ENCODE measurements at regions not wholly inside any gene's neighbourhood (a gene's known extent, or its start where the extent isn't known, plus 50 kb on each side); places are given as distances from the start of the nearest gene placed in this dataset.

GRCh38 chr9:135334953-135335460 is 144.6 kb upstream of the PPP1R26 start:
- no peak for DNase-seq (ENCODE audit: extremely low spot score)
- 100% methylated on average over 3 of the region's 9 CpGs for WGBS
- Histone ChIP-seq H3K9me3 (no peaks in the 10 kb centered on the region), H3K4me3 (no peak overlapping the region), H3K36me3 (no peaks in the 10 kb centered on the region), H3K4me1 (peaks cover 0 to 6% (median 2%) of the 10 kb centered on the region in 4 donors), H3K27ac (replicated peaks in 1 of 4) (no peak overlapping the region), H3K27me3 (peaks cover 0 to 64% (median 0%) of the 10 kb centered on the region in 4 donors)
- no peak for TF ChIP-seq CTCF (IDR thresholded peaks at IDR 0.05)
- no peak for TF ChIP-seq EP300 (IDR thresholded peaks at IDR 0.05)
- TF ChIP-seq POLR2A (IDR thresholded peaks at IDR 0.05; ENCODE audit: low read depth) = no peak
- no peak for TF ChIP-seq POLR2AphosphoS5 (IDR thresholded peaks at IDR 0.05)
- intact Hi-C loops (cut with DNase I) = no loop called here

GRCh38 chr9:135335691-135336181 is 143.8 kb upstream of the PPP1R26 start:
- peaks cover 3 to 14% (median 8%) of the 10 kb centered on the region in 4 donors for H3K4me1 ChIP-seq
- DNase-seq (ENCODE audit: extremely low spot score) = no peak
- WGBS = 87% methylated on average over 13 of the region's 14 CpGs
- no peaks in the 10 kb centered on the region for H3K36me3 ChIP-seq
- intact Hi-C loops (cut with DNase I) = no loop called here
- TF ChIP-seq POLR2A (IDR thresholded peaks at IDR 0.05; ENCODE audit: low read depth) (no peak), CTCF (IDR thresholded peaks at IDR 0.05) (no peak), POLR2AphosphoS5 (IDR thresholded peaks at IDR 0.05) (no peak), EP300 (IDR thresholded peaks at IDR 0.05) (no peak)
- no peak overlapping the region for H3K4me3 ChIP-seq
- H3K9me3 ChIP-seq = no peaks in the 10 kb centered on the region
- H3K27ac ChIP-seq (replicated peaks in 1 of 4) = no peak overlapping the region
- peaks cover 0 to 64% (median 0%) of the 10 kb centered on the region in 4 donors for H3K27me3 ChIP-seq

- TF ChIP-seq EP300 (IDR thresholded peaks at IDR 0.05) (no peak), POLR2A (IDR thresholded peaks at IDR 0.05; ENCODE audit: low read depth) (no peak), CTCF (IDR thresholded peaks at IDR 0.05) (no peak), POLR2AphosphoS5 (IDR thresholded peaks at IDR 0.05) (no peak)
- no peak for DNase-seq (ENCODE audit: extremely low spot score)
- H3K27me3 ChIP-seq = peaks cover 0 to 66% (median 0%) of the 10 kb centered on the region in 4 donors
Observed at GRCh38 chr9:135336722-135337527, 142.7 kb upstream of the PPP1R26 start.

GRCh38 chr9:135338546-135338945 is 141.0 kb upstream of the PPP1R26 start:
- Histone ChIP-seq H3K36me3 (no peaks in the 10 kb centered on the region), H3K4me3 (no peak overlapping the region), H3K9me3 (no peaks in the 10 kb centered on the region), H3K27ac (replicated peaks in 1 of 4) (no peak overlapping the region), H3K27me3 (peaks cover 0 to 74% (median 0%) of the 10 kb centered on the region in 4 donors), H3K4me1 (peaks cover 3 to 32% (median 25%) of the 10 kb centered on the region in 4 donors)
- TF ChIP-seq POLR2AphosphoS5 (IDR thresholded peaks at IDR 0.05) (no peak), CTCF (IDR thresholded peaks at IDR 0.05) (no peak), POLR2A (IDR thresholded peaks at IDR 0.05; ENCODE audit: low read depth) (no peak), EP300 (IDR thresholded peaks at IDR 0.05) (no peak)
- WGBS = 88% methylated on average over 8 of the region's 14 CpGs
- intact Hi-C loops (cut with DNase I) = no loop called here
- DNase-seq (ENCODE audit: extremely low spot score) = no peak

More at GRCh38 chr9:135336722-135337527, 142.7 kb upstream of the PPP1R26 start:
- no peaks in the 10 kb centered on the region for H3K36me3 ChIP-seq
- intact Hi-C loops (cut with DNase I) = no loop called here
- H3K9me3 ChIP-seq = no peaks in the 10 kb centered on the region
- H3K4me1 ChIP-seq = peaks cover 3 to 22% (median 17%) of the 10 kb centered on the region in 4 donors
- 84% methylated on average over 22 of the region's 23 CpGs for WGBS
- H3K4me3 ChIP-seq = no peak overlapping the region
- no peak overlapping the region for H3K27ac ChIP-seq (replicated peaks in 1 of 4)
